ENCODE measurements at regions not wholly inside any gene's neighbourhood (a gene's known extent, or its start where the extent isn't known, plus 50 kb on each side); places are given as distances from the start of the nearest gene placed in this dataset.
"Not testable (repeated sequence)": the region's sequence is repeated elsewhere in the genome, so short reads cannot be mapped to it uniquely, and the experiment has no call there.

GRCh38 chr11:96779030-96779429 is 389.2 kb downstream of the JRKL start:
- DNase-seq (ENCODE audit: low read depth in 2 of 2) = no peak

GRCh38 chr11:96781082-96781481 is 391.3 kb downstream of the JRKL start:
- DNase-seq (ENCODE audit: low read depth in 2 of 2) = no peak

- DNase-seq (ENCODE audit: low read depth in 2 of 2) = no peak
Measured at GRCh38 chr11:96782632-96783031, 392.8 kb downstream of the JRKL start.

GRCh38 chr11:96783311-96783710 is 393.5 kb downstream of the JRKL start:
- no peak for DNase-seq (ENCODE audit: low read depth in 2 of 2)

GRCh38 chr11:96785073-96785472 is 395.3 kb downstream of the JRKL start:
- no peak for DNase-seq (ENCODE audit: low read depth in 2 of 2)

GRCh38 chr11:96794152-96794551 is 404.3 kb downstream of the JRKL start:
- no peak for DNase-seq (ENCODE audit: low read depth in 2 of 2)

- DNase-seq (ENCODE audit: low read depth in 2 of 2) = no peak
Measured at GRCh38 chr11:96798445-96798844, 408.6 kb downstream of the JRKL start.

- no peak for DNase-seq (ENCODE audit: low read depth in 2 of 2)
Measured at GRCh38 chr11:96815236-96815635, 425.4 kb downstream of the JRKL start.

- DNase-seq (ENCODE audit: low read depth in 2 of 2) = no peak
Measured at GRCh38 chr11:96817482-96818399, 427.9 kb downstream of the JRKL start.

- no peak for DNase-seq (ENCODE audit: low read depth in 2 of 2)
Measured at GRCh38 chr11:96827164-96827563, 437.4 kb downstream of the JRKL start.

GRCh38 chr11:96841792-96842191 is 452.0 kb downstream of the JRKL start:
- DNase-seq (ENCODE audit: low read depth in 2 of 2) = no peak

GRCh38 chr11:96842731-96843130 is 452.9 kb downstream of the JRKL start:
- no peak for DNase-seq (ENCODE audit: low read depth in 2 of 2)

GRCh38 chr11:96854425-96854824 is 464.6 kb downstream of the JRKL start:
- no peak for DNase-seq (ENCODE audit: low read depth in 2 of 2)

GRCh38 chr11:96861722-96862121 is 471.9 kb downstream of the JRKL start:
- DNase-seq (ENCODE audit: low read depth in 2 of 2) = not testable (repeated sequence)

GRCh38 chr11:96863520-96863919 is 473.7 kb downstream of the JRKL start:
- DNase-seq (ENCODE audit: low read depth in 2 of 2) = no peak

GRCh38 chr11:96865020-96865419 is 475.2 kb downstream of the JRKL start:
- no peak for DNase-seq (ENCODE audit: low read depth in 2 of 2)

- DNase-seq (ENCODE audit: low read depth in 2 of 2) = no peak
Measured at GRCh38 chr11:96869207-96869606, 479.4 kb downstream of the JRKL start.

- no peak for DNase-seq (ENCODE audit: low read depth in 2 of 2)
Measured at GRCh38 chr11:96875712-96876111, 485.9 kb downstream of the JRKL start.

GRCh38 chr11:96878299-96879051 is 488.7 kb downstream of the JRKL start:
- no peak for DNase-seq (ENCODE audit: low read depth in 2 of 2)

GRCh38 chr11:96882622-96883021 is 492.8 kb downstream of the JRKL start:
- DNase-seq (ENCODE audit: low read depth in 2 of 2) = not testable (repeated sequence)

GRCh38 chr11:96885405-96885804 is 495.6 kb downstream of the JRKL start:
- DNase-seq (ENCODE audit: low read depth in 2 of 2) = no peak

- no peak for DNase-seq (ENCODE audit: low read depth in 2 of 2)
Measured at GRCh38 chr11:96885912-96886311, 496.1 kb downstream of the JRKL start.

GRCh38 chr11:96893988-96894387 is 504.2 kb downstream of the JRKL start:
- DNase-seq (ENCODE audit: low read depth in 2 of 2) = no peak

Measured in activated CD4-positive, alpha-beta T cell treated with anti-CD3 and anti-CD28 coated beads for 24 hours (primary cell).